Bone marrow (tissue), 2 donors: ENCODE measurements at regions not wholly inside any gene's neighbourhood (a gene's known extent, or its start where the extent isn't known, plus 50 kb on each side); places are given as distances from the start of the nearest gene placed in this dataset.

Experiments used
- DNase-seq, 2 donors: peaks; one replicate each; lab custom pipeline; 2025; lab: John Stamatoyannopoulos, UW

- DNase-seq = no peak
Measured at GRCh38 chr4:189278597-189279165, 662.0 kb upstream of the FRG1 start.

GRCh38 chr4:189279188-189279587, 661.5 kb upstream of the FRG1 start:
- DNase-seq = no peak

- DNase-seq = no peak
Measured at GRCh38 chr4:189285377-189285776, 655.3 kb upstream of the FRG1 start.

GRCh38 chr4:189291939-189292338, 648.7 kb upstream of the FRG1 start:
- DNase-seq = no peak

GRCh38 chr4:189293459-189293858, 647.2 kb upstream of the FRG1 start:
- DNase-seq = no peak

GRCh38 chr4:189294574-189294973, 646.1 kb upstream of the FRG1 start:
- no peak for DNase-seq

- DNase-seq = no peak
Measured at GRCh38 chr4:189299706-189300105, 641.0 kb upstream of the FRG1 start.

GRCh38 chr4:189301692-189302091, 639.0 kb upstream of the FRG1 start:
- DNase-seq = no peak

- DNase-seq = no peak
Measured at GRCh38 chr4:189302719-189303118, 638.0 kb upstream of the FRG1 start.

- no peak for DNase-seq
Measured at GRCh38 chr4:189304167-189304566, 636.5 kb upstream of the FRG1 start.

- DNase-seq = no peak
Measured at GRCh38 chr4:189304809-189305208, 635.9 kb upstream of the FRG1 start.

GRCh38 chr4:189305500-189305899, 635.2 kb upstream of the FRG1 start:
- no peak for DNase-seq

GRCh38 chr4:189311251-189311650, 629.4 kb upstream of the FRG1 start:
- DNase-seq = no peak

- no peak for DNase-seq
Measured at GRCh38 chr4:189313064-189313463, 627.6 kb upstream of the FRG1 start.

- no peak for DNase-seq
Measured at GRCh38 chr4:189313861-189314513, 626.7 kb upstream of the FRG1 start.

GRCh38 chr4:189322426-189322825, 618.2 kb upstream of the FRG1 start:
- DNase-seq = no peak

- DNase-seq = no peak
Measured at GRCh38 chr4:189341881-189342280, 598.8 kb upstream of the FRG1 start.

GRCh38 chr4:189355590-189355989, 585.1 kb upstream of the FRG1 start:
- no peak for DNase-seq

GRCh38 chr4:189362364-189362763, 578.3 kb upstream of the FRG1 start:
- DNase-seq = no peak

GRCh38 chr4:189364032-189364449, 576.6 kb upstream of the FRG1 start:
- peak in 1 of 2 donors; percentile 5 for DNase-seq

GRCh38 chr4:189365451-189365850, 575.2 kb upstream of the FRG1 start:
- no peak for DNase-seq

GRCh38 chr4:189367832-189368231, 572.8 kb upstream of the FRG1 start:
- no peak for DNase-seq

GRCh38 chr4:189374176-189374575, 566.5 kb upstream of the FRG1 start:
- no peak for DNase-seq

GRCh38 chr4:189376901-189377300, 563.8 kb upstream of the FRG1 start:
- no peak for DNase-seq
